ENCODE measurements at regions not wholly inside any gene's neighbourhood (a gene's known extent, or its start where the extent isn't known, plus 50 kb on each side); places are given as distances from the start of the nearest gene placed in this dataset.

DNA sequence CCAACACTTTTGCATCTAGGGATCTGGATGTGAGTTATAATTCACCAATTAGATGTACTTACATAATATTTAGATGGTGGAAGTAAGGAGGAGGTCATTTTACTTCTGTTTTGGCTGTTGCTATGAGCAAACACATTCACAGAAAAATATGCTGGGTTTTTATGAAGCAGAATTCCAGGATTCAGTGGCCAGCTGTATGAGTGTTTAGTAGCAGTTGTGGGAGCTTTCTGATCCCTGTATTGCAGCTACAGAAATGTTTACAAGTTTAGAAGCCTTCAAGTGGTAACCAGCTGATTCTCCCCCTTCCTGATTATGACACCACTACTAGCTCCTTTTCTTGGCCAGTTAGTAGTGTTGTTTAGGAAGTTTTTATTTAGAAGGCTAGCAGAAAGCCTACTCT lies 177.0 kb downstream of the TENT5A start:
- no peak overlapping the region for H3K4me3 ChIP-seq (ENCODE audit: low read depth, low read length, poor library complexity, severe bottlenecking)
- H3K27ac ChIP-seq (ENCODE audit: low read depth, low read length, poor library complexity, severe bottlenecking), result no peak overlapping the region
- no peaks in the 10 kb centered on the region for H3K4me1 ChIP-seq (ENCODE audit: insufficient read depth, low read length, severe bottlenecking)
- H3K9ac ChIP-seq (ENCODE audit: low read length), result no peak overlapping the region
- no peaks in the 10 kb centered on the region for H3F3A ChIP-seq (ENCODE audit: insufficient read depth, low read length)
- H3K4me2 ChIP-seq (ENCODE audit: low read length), result no peak overlapping the region
- H3K27me3 ChIP-seq (ENCODE audit: insufficient read depth, low read length), result no peaks in the 10 kb centered on the region
- no peak overlapping the region for H2AFZ ChIP-seq (ENCODE audit: low read length)
- no peak for TF ChIP-seq EZH2 (IDR thresholded peaks at IDR 0.05; ENCODE audit: borderline replicate concordance, low read length)
- TF ChIP-seq, protein P1, sequence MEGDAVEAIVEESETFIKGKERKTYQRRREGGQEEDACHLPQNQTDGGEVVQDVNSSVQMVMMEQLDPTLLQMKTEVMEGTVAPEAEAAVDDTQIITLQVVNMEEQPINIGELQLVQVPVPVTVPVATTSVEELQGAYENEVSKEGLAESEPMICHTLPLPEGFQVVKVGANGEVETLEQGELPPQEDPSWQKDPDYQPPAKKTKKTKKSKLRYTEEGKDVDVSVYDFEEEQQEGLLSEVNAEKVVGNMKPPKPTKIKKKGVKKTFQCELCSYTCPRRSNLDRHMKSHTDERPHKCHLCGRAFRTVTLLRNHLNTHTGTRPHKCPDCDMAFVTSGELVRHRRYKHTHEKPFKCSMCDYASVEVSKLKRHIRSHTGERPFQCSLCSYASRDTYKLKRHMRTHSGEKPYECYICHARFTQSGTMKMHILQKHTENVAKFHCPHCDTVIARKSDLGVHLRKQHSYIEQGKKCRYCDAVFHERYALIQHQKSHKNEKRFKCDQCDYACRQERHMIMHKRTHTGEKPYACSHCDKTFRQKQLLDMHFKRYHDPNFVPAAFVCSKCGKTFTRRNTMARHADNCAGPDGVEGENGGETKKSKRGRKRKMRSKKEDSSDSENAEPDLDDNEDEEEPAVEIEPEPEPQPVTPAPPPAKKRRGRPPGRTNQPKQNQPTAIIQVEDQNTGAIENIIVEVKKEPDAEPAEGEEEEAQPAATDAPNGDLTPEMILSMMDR (IDR thresholded peaks at IDR 0.05; ENCODE audit: low read length), result no peak
- no peaks in the 10 kb centered on the region for H3K36me3 ChIP-seq (ENCODE audit: insufficient read depth, low read length)
- no peaks in the 10 kb centered on the region for H3K79me2 ChIP-seq (ENCODE audit: insufficient read depth, low read length)
- no peaks in the 10 kb centered on the region for H4K20me1 ChIP-seq (ENCODE audit: insufficient read depth, low read length)
- H3K9me2 ChIP-seq (ENCODE audit: low read depth, low read length), result no peaks in the 10 kb centered on the region
- no peaks in the 10 kb centered on the region for H3K9me3 ChIP-seq (ENCODE audit: low read length)

DNA sequence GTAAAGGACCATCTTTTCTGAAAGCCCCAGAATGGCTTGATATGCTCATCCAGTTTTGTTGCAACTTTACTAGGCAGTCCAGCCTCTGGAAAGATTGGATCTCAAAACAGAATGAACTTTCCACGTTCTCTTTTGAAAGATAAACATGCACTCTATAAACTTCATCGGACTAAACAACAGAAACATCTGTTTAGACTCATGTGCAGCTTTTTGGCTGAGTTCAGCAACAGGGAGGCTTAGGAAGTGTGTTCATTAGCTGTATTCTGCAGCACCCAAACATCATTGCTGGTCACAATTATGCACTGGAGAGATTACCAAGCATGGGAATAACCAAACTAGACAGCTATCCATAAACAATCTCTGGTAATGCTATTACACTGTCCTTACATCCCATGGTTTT lies 180.5 kb downstream of the TENT5A start:
- H3K9me3 ChIP-seq (ENCODE audit: low read length), result no peaks in the 10 kb centered on the region
- H3K36me3 ChIP-seq (ENCODE audit: insufficient read depth, low read length), result no peaks in the 10 kb centered on the region
- TF ChIP-seq, protein P1 (IDR thresholded peaks at IDR 0.05; ENCODE audit: low read length), result no peak
- TF ChIP-seq EZH2 (IDR thresholded peaks at IDR 0.05; ENCODE audit: borderline replicate concordance, low read length), result no peak

DNA sequence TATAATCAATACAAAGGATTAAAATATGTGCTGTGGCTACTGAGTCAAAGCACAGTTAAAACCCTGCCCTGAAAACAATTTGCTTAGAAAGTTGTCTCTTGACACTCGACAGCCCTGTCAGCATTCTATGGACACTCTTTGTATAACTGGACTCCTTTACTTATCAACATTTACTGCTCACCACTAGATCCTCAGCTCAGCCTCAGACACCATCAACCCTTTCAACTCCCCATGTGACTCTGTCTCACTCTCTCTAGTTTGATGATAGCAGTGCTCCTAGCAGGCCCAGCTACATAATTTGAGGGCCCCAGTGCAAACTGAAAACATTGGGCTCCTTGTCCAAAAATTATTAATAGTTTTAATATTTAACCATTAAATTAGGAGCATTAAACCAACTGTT lies 181.8 kb downstream of the TENT5A start:
- Histone ChIP-seq H2AFZ (ENCODE audit: low read length) (no peak overlapping the region), H3K9ac (ENCODE audit: low read length) (no peak overlapping the region), H3K79me2 (ENCODE audit: insufficient read depth, low read length) (no peaks in the 10 kb centered on the region), H3K27ac (ENCODE audit: low read depth, low read length, poor library complexity, severe bottlenecking) (no peak overlapping the region), H3F3A (ENCODE audit: insufficient read depth, low read length) (no peaks in the 10 kb centered on the region), H3K4me2 (ENCODE audit: low read length) (no peak overlapping the region), H3K4me1 (ENCODE audit: insufficient read depth, low read length, severe bottlenecking) (no peaks in the 10 kb centered on the region), H3K27me3 (ENCODE audit: insufficient read depth, low read length) (no peaks in the 10 kb centered on the region), H3K36me3 (ENCODE audit: insufficient read depth, low read length) (no peaks in the 10 kb centered on the region), H3K9me2 (ENCODE audit: low read depth, low read length) (no peaks in the 10 kb centered on the region), H3K9me3 (ENCODE audit: low read length) (no peaks in the 10 kb centered on the region), H3K4me3 (ENCODE audit: low read depth, low read length, poor library complexity, severe bottlenecking) (no peak overlapping the region), H4K20me1 (ENCODE audit: insufficient read depth, low read length) (no peaks in the 10 kb centered on the region)
- TF ChIP-seq, protein P1 (IDR thresholded peaks at IDR 0.05; ENCODE audit: low read length), result no peak
- TF ChIP-seq EZH2 (IDR thresholded peaks at IDR 0.05; ENCODE audit: borderline replicate concordance, low read length), result no peak

More for the DNA sequence above, 180.5 kb downstream of the TENT5A start:
- Histone ChIP-seq H3K4me1 (ENCODE audit: insufficient read depth, low read length, severe bottlenecking) (no peaks in the 10 kb centered on the region), H3K9me2 (ENCODE audit: low read depth, low read length) (no peaks in the 10 kb centered on the region), H3K79me2 (ENCODE audit: insufficient read depth, low read length) (no peaks in the 10 kb centered on the region), H3K4me3 (ENCODE audit: low read depth, low read length, poor library complexity, severe bottlenecking) (no peak overlapping the region), H3K9ac (ENCODE audit: low read length) (no peak overlapping the region), H3K4me2 (ENCODE audit: low read length) (no peak overlapping the region), H2AFZ (ENCODE audit: low read length) (no peak overlapping the region), H4K20me1 (ENCODE audit: insufficient read depth, low read length) (no peaks in the 10 kb centered on the region), H3K27ac (ENCODE audit: low read depth, low read length, poor library complexity, severe bottlenecking) (no peak overlapping the region), H3F3A (ENCODE audit: insufficient read depth, low read length) (no peaks in the 10 kb centered on the region), H3K27me3 (ENCODE audit: insufficient read depth, low read length) (no peaks in the 10 kb centered on the region)

Measured in OCI-LY1 (cell line).